ENCODE measurements at regions not wholly inside any gene's neighbourhood (a gene's known extent, or its start where the extent isn't known, plus 50 kb on each side); places are given as distances from the start of the nearest gene placed in this dataset.

DNA sequence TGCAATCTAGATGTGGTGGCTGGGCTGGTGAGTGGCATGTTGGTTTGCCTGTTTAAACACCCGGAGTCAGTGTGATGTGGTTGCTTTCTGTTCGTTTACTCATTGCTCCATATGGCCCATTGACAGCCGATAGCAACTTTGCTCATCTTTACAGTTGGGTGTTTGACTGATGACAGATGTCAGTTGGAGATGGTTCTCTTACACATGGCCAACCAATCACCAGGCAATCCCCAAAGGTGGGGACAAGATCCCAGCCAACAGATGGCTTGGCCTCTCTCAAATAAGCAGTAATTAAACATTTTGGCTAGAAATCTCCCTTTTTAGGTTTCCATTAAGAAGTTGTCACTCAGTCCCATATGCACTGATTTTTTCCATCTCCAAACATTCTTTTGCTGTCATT lies 497.1 kb upstream of the ARGLU1 start:
- no peaks in the 10 kb centered on the region for H3K4me1 ChIP-seq (replicated peaks in 1 of 2; ENCODE audit: control insufficient read depth in 2 of 2, insufficient read depth in 2 of 2, low read length in 2 of 2)
- H3K9me3 ChIP-seq (replicated peaks; ENCODE audit: control insufficient read depth, insufficient read depth, low read depth, low read length): no peaks in the 10 kb centered on the region
- no peaks in the 10 kb centered on the region for H3K36me3 ChIP-seq (ENCODE audit: control insufficient read depth, insufficient read depth, low read length)
- no TSS peak for BruUV-seq (replicated peaks)
- TF ChIP-seq, protein P1, sequence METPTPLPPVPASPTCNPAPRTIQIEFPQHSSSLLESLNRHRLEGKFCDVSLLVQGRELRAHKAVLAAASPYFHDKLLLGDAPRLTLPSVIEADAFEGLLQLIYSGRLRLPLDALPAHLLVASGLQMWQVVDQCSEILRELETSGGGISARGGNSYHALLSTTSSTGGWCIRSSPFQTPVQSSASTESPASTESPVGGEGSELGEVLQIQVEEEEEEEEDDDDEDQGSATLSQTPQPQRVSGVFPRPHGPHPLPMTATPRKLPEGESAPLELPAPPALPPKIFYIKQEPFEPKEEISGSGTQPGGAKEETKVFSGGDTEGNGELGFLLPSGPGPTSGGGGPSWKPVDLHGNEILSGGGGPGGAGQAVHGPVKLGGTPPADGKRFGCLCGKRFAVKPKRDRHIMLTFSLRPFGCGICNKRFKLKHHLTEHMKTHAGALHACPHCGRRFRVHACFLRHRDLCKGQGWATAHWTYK (CRISPR knock-in tag; IDR thresholded peaks at IDR 0.05): no peak
- TF ChIP-seq MAFF (IDR thresholded peaks at IDR 0.05; ENCODE audit: low read length) (no peak), IRF2 (CRISPR knock-in tag; IDR thresholded peaks at IDR 0.05) (no peak), MCM2 (IDR thresholded peaks at IDR 0.05; ENCODE audit: low read depth) (no peak), HIVEP1 (CRISPR knock-in tag; IDR thresholded peaks at IDR 0.05) (no peak), ZNF212 (CRISPR knock-in tag; IDR thresholded peaks at IDR 0.05) (no peak), EZH2 (IDR thresholded peaks at IDR 0.05; ENCODE audit: borderline replicate concordance, low read depth, low read length) (no peak)
- TF ChIP-seq, protein P2, sequence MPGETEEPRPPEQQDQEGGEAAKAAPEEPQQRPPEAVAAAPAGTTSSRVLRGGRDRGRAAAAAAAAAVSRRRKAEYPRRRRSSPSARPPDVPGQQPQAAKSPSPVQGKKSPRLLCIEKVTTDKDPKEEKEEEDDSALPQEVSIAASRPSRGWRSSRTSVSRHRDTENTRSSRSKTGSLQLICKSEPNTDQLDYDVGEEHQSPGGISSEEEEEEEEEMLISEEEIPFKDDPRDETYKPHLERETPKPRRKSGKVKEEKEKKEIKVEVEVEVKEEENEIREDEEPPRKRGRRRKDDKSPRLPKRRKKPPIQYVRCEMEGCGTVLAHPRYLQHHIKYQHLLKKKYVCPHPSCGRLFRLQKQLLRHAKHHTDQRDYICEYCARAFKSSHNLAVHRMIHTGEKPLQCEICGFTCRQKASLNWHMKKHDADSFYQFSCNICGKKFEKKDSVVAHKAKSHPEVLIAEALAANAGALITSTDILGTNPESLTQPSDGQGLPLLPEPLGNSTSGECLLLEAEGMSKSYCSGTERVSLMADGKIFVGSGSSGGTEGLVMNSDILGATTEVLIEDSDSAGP (CRISPR knock-in tag; IDR thresholded peaks at IDR 0.05): no peak
- TF ChIP-seq, protein P3, sequence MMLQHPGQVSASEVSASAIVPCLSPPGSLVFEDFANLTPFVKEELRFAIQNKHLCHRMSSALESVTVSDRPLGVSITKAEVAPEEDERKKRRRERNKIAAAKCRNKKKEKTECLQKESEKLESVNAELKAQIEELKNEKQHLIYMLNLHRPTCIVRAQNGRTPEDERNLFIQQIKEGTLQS (IDR thresholded peaks at IDR 0.05): no peak
- TF ChIP-seq, protein P3 (CRISPR knock-in tag; conservative IDR thresholded peaks at IDR 0.05): no peak
- no peak overlapping the region for H2AFZ ChIP-seq (ENCODE audit: low read depth, low read length)
- DNase-seq (ENCODE audit: extremely low read depth in 1 of 4, low spot score in 3 of 4) (no peak), ATAC-seq (no peak), FAIRE-seq (no peak)
- H3K79me2 ChIP-seq (ENCODE audit: control insufficient read depth, insufficient read depth, low read length): no peaks in the 10 kb centered on the region
- intact Hi-C loops (cut with micrococcal nuclease): no loop called here
- no peak overlapping the region for H3K4me3 ChIP-seq
- no peak overlapping the region for H3K27ac ChIP-seq (ENCODE audit: extremely low read depth, low read depth, low read length)
- in situ Hi-C loops (cut with MboI): no loop called here
- H4K20me1 ChIP-seq (replicated peaks; ENCODE audit: control insufficient read depth, insufficient read depth, low read length): no peaks in the 10 kb centered on the region
- no peak overlapping the region for H3K4me2 ChIP-seq (ENCODE audit: insufficient read depth, low read length)
- H3K9ac ChIP-seq (ENCODE audit: insufficient read depth in 1 of 2, low read depth in 2 of 2, low read length in 2 of 2): no peak overlapping the region
- WGBS (ENCODE audit: insufficient coverage, low coverage, missing lambda C conversion rate): 0% methylated on average over 2 of the region's 3 CpGs
- H3K9me1 ChIP-seq (ENCODE audit: control insufficient read depth, insufficient read depth, low read length): no peaks in the 10 kb centered on the region
- CTCF ChIA-PET (ENCODE audit: low intra/inter-chr PET ratio): no interaction called here
- no peaks in the 10 kb centered on the region for H3K27me3 ChIP-seq (ENCODE audit: control insufficient read depth in 2 of 2, insufficient read depth in 2 of 2, low read length in 2 of 2)
- POLR2A ChIA-PET: no interaction called here

Measured in K562 (cell line).